Effector memory CD4-positive, alpha-beta T cell (primary cell): ENCODE measurements at regions not wholly inside any gene's neighbourhood (a gene's known extent, or its start where the extent isn't known, plus 50 kb on each side); places are given as distances from the start of the nearest gene placed in this dataset.

Experiments
- DNase-seq, 3 donors: peaks; one replicate each; pipeline ENCODE4 v3.0.0-alpha.2; 2020
- H3K27ac ChIP-seq: 2 replicates; pipeline ENCODE4 v1.7.0; 2013; ENCODE audit warnings: mild to moderate bottlenecking, low read length, moderate library complexity; ENCODE audit not compliant: insufficient read depth, poor library complexity, severe bottlenecking
- H3K27me3 ChIP-seq: replicated peaks from 2 replicates; pipeline ENCODE4 v1.7.0; 2013; ENCODE audit warnings: mild to moderate bottlenecking, low read length; ENCODE audit not compliant: insufficient read depth, control insufficient read depth, poor library complexity, severe bottlenecking
- H3K36me3 ChIP-seq: 2 replicates; pipeline ENCODE4 v1.7.0; 2013; ENCODE audit warnings: mild to moderate bottlenecking, low read length, moderate library complexity; ENCODE audit not compliant: control insufficient read depth, insufficient read depth
- H3K4me1 ChIP-seq: 2 replicates; pipeline ENCODE4 v1.7.0; 2013; ENCODE audit warnings: low read length, mild to moderate bottlenecking; ENCODE audit not compliant: control insufficient read depth, insufficient read depth, poor library complexity, severe bottlenecking
- H3K4me3 ChIP-seq: 2 replicates; pipeline ENCODE4 v1.7.0; 2013; ENCODE audit warnings: low read length, low read depth, mild to moderate bottlenecking; ENCODE audit not compliant: insufficient read depth, poor library complexity, severe bottlenecking
- H3K9me3 ChIP-seq: 2 replicates; pipeline ENCODE4 v1.7.0; 2013; ENCODE audit warnings: mild to moderate bottlenecking, low read length, moderate library complexity; ENCODE audit not compliant: control insufficient read depth

DNA sequence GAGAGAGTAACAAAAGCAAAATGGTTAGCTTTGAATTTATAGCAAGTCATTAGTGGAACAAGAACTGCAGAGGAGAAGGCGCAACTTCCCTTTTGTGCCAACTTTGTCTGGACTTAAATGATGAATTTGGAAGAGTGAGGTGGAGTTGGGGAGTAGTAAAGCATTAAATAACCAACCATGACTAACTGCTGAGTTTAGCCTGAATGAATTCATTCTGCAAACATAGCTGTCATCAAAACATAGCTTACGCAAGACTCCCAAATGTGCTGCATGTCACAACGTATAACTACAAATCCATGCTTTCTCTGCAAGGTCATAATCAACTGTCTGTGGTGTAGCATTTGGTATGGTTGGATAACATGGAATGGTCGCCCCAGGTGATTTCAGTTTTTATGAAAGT lies 75.9 kb upstream of the RPL34 start:
- DNase-seq: no peak
- no peaks in the 10 kb centered on the region for H3K27me3 ChIP-seq
- no peaks in the 10 kb centered on the region for H3K9me3 ChIP-seq
- no peak overlapping the region for H3K27ac ChIP-seq
- H3K4me1 ChIP-seq: no peaks in the 10 kb centered on the region
- no peak overlapping the region for H3K4me3 ChIP-seq
- no peaks in the 10 kb centered on the region for H3K36me3 ChIP-seq

DNA sequence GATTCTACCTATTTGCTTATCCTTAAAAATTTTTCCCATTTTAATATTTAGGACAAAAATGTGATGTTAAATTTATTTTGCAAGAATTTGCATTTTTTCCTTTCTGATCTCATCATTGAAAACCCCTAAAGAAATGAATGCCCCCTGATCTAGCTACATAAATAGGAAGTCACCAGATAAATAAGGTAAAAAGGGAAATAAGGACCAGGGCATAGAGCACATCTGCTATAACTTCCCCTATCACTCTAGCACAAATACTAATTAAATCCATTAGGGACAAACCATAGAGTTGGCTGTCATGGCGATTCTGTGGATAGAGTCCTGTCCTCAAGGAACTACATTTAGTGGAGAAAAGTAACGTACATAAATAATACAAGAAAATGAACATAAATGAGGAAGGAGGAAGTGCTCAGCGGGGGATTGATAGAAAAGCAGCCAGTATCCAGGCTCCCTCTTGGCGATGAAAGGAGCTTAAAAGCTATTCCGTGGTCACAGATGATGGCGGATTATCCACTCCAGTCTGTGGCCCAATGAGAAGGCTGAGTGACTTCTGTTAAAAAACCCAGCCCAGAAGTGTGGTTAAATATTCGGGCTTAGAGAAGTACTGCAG lies 76.9 kb upstream of the RPL34 start:
- no peaks in the 10 kb centered on the region for H3K9me3 ChIP-seq
- DNase-seq: no peak
- H3K27ac ChIP-seq: no peak overlapping the region
- H3K4me3 ChIP-seq: no peak overlapping the region
- H3K36me3 ChIP-seq: no peaks in the 10 kb centered on the region
- no peaks in the 10 kb centered on the region for H3K27me3 ChIP-seq
- no peaks in the 10 kb centered on the region for H3K4me1 ChIP-seq

DNA sequence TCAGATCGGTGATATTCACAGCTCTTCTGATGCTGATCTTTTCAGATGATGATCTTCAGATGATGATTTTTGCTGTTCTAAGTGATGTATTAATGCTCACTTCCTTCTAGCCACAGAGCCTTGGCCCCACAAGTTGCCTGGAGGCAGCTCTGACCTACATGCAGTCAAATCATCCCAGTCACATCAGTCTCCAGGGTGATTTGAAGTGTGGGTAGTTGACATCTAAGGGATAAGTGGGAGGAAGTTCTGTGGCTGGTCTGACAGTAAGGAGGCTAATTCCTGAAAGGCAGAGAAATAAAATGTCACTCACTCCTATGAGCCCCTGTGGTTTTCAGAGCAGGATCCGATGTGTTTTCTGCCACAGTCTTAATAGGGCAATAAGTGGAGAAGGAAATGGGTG lies 79.8 kb upstream of the RPL34 start:
- Histone ChIP-seq H3K36me3 (no peaks in the 10 kb centered on the region), H3K27me3 (no peaks in the 10 kb centered on the region), H3K4me3 (no peak overlapping the region), H3K27ac (no peak overlapping the region), H3K4me1 (no peaks in the 10 kb centered on the region), H3K9me3 (no peaks in the 10 kb centered on the region)
- DNase-seq: no peak

DNA sequence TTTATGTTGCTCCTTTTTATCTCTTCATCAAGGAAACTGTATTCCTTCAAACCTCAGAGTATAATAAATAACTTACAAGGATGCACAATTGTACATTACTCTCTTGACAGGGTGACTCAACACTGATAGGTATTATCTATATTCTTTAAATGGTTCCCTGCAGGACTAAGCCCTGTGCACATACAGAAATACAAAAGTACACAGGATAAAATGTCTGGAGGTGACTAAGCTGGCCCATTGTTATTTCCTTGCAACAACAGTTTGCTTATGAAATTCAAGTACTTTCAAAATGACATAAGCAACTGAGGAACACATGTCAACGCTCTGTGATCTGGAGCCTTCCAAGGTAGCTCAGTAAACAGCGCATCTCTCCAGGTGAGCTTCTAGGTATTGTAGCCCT lies 83.8 kb upstream of the RPL34 start:
- Histone ChIP-seq H3K4me1 (peaks cover 7% of the 10 kb centered on the region), H3K9me3 (no peaks in the 10 kb centered on the region), H3K4me3 (no peak overlapping the region), H3K27me3 (no peaks in the 10 kb centered on the region), H3K27ac (no peak overlapping the region), H3K36me3 (no peaks in the 10 kb centered on the region)
- DNase-seq: no peak

DNA sequence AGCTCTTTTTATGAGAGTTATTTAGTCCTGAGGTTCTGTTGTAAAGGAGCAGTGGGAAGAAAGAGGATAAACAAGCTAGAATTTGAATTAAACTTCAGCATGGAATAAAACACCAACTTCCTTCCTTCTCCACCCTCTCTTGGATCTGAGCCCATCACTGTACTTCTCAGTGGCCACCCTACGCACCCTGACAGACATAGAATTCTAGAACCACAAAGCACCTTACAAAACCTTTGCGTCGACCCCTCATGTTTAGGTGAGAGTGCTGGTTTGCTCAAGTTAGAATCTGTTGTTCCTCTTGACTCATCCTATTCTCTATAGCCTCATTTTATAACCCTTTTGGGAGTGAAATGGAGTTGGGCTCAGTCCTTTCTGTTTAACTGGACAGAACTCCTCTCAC lies 84.6 kb upstream of the RPL34 start:
- no peak for DNase-seq
- no peak overlapping the region for H3K27ac ChIP-seq

DNA sequence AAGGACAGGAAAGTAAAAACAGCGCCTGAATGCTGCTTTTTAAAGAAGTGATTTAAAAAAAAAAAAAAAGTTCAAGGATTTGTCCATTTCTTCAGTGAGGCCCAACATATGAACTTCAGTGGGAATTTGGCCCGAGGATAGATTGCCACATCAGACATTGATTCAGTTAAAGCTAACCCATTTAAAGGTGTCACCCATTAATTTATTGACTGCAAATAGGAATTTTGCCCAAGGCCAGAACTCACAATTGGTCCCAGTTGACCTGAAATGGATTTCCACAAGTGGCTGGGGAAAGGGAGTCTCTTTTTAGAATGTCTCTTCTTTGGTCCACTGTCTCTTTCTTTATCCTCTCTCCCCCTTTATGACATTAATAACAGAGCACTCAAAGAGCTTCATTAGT lies 86.5 kb upstream of the RPL34 start:
- Histone ChIP-seq H3K4me3 (no peak overlapping the region), H3K36me3 (no peaks in the 10 kb centered on the region), H3K4me1 (peaks cover 11% of the 10 kb centered on the region), H3K9me3 (no peaks in the 10 kb centered on the region), H3K27me3 (no peaks in the 10 kb centered on the region), H3K27ac (no peak overlapping the region)
- no peak for DNase-seq

More for the DNA sequence above, 84.6 kb upstream of the RPL34 start:
- Histone ChIP-seq H3K9me3 (no peaks in the 10 kb centered on the region), H3K4me3 (no peak overlapping the region), H3K4me1 (peaks cover 11% of the 10 kb centered on the region), H3K36me3 (no peaks in the 10 kb centered on the region), H3K27me3 (no peaks in the 10 kb centered on the region)

DNA sequence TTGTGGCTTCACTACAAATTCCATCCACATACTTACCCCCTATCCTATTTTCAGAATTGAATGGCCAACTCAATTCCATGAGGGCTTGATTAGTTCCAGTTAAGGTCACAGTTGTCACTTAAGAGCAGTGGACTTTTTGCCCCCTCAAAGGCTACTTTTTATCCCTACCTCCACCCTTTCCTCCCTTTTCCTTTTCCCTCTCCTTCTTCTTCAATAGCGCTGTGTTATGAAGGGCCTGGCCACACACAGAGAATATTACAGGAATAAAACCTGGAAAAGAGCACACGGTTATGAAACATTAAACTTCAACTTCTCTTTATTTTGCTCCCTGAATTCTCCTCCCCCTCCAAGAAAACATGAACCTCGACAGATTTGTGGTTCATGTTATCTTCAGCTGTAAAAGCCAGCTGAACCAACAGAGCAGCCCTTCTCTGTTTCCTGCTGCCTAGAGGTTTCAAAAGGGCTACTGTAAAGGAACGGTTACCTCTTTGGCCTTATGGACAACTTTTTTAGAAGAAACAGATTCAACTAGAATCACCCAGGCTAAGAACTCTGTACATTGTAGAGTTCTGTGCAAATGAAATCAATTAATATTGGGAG lies 87.0 kb upstream of the RPL34 start:
- Histone ChIP-seq H3K4me3 (no peak overlapping the region), H3K4me1 (peaks cover 15% of the 10 kb centered on the region), H3K36me3 (no peaks in the 10 kb centered on the region), H3K27ac (no peak overlapping the region), H3K27me3 (no peaks in the 10 kb centered on the region), H3K9me3 (no peaks in the 10 kb centered on the region)
- DNase-seq: no peak

DNA sequence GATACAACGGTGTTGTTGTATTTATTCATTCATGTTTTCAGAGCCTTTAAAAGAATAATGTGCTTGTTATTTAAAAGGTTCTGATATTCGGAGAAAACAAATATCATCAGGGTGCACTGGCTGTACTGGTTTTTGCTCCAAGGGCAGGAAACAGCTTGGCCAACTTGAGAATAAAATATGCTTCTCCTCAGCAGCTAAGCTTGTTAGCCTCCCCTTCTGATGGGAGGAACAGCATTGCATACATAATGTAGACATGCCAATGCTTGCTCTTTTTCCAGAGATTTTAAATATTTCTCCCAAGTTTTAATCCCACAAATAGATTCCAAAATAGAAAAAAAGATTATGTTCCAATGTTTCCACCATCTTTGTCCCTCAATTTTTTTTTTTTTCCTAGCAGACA lies 87.6 kb upstream of the RPL34 start:
- Histone ChIP-seq H3K27me3 (no peaks in the 10 kb centered on the region), H3K36me3 (no peaks in the 10 kb centered on the region), H3K27ac (no peak overlapping the region), H3K4me1 (peaks cover 21% of the 10 kb centered on the region), H3K4me3 (no peak overlapping the region), H3K9me3 (no peaks in the 10 kb centered on the region)
- no peak for DNase-seq

DNA sequence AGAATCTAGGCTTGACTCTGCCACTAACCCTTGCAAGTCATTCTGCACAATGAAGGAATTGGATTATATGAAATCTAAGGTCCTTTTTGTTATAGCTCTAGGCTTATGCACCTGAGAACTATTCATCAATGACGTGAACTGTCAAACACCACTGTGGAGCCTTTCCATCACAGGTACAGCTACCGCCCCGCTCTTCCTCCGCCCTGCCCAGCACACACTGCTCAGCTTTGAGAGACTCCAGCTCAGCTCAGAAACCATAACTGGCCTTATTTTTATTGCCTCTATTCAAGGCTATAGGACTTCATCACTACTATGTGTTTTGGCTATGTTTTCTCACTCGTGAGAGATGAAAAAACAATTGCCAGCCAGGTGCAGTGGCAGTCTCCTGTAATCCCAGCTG lies 88.2 kb upstream of the RPL34 start:
- peaks cover 24% of the 10 kb centered on the region for H3K4me1 ChIP-seq
- H3K9me3 ChIP-seq: no peaks in the 10 kb centered on the region
- H3K36me3 ChIP-seq: no peaks in the 10 kb centered on the region
- no peak overlapping the region for H3K27ac ChIP-seq
- H3K27me3 ChIP-seq: no peaks in the 10 kb centered on the region
- H3K4me3 ChIP-seq: peak overlapping the region; percentile 19
- no peak for DNase-seq

DNA sequence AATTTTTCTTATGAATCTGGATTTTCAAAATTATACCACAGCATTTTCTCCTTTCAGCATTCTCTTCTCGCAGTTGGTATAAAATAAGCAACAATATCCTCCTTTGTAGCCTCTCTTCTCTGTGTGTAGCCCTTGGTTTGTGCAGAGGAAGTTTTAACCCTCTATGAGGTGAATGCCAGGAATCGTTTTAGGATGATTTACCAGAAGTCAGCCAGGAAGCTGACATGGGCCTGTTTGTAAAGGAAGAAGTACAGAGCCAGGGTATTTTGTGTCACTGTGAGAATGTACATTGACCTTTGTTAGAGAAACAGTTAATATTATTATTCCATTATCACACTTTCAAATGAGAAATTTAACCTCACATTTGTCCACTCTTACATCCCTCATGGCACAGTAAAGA lies 88.9 kb upstream of the RPL34 start:
- Histone ChIP-seq H3K4me3 (no peak overlapping the region), H3K9me3 (no peaks in the 10 kb centered on the region), H3K27ac (no peak overlapping the region), H3K36me3 (no peaks in the 10 kb centered on the region), H3K27me3 (no peaks in the 10 kb centered on the region), H3K4me1 (peaks cover 25% of the 10 kb centered on the region)
- no peak for DNase-seq
